GM19438 (cell line): ENCODE measurements at regions not wholly inside any gene's neighbourhood (a gene's known extent, or its start where the extent isn't known, plus 50 kb on each side); places are given as distances from the start of the nearest gene placed in this dataset.
A peak's percentile ranks its signal among the peaks of the same experiment; 100 is the strongest.

Experiments used
- ATAC-seq: cut with Tn5 transposase; IDR thresholded peaks from one replicate; pipeline ENCODE4 v1.9.1; 2021; ENCODE audit warnings: low read depth; ENCODE audit not compliant: unreplicated experiment

DNA sequence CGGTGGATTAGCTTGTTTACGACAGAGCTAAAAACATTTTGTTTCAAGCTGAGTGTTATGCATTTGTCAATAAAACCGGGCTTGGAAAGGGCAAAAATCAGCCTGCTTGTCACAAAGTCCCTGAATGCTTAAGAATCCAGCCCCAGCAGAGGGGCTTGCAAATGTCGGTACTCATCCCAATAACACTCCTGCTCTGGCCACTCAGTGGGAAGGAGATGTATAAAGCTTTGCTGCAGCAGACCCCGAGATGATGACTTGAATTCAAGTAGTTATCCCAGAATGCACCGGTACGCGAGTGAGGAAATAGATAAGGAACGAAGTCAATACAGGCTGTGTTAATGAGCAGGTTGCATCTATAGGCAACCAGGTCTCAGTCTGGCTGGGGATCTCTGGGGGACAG lies 662.3 kb downstream of the CCSER2 start:
- no peak for ATAC-seq

DNA sequence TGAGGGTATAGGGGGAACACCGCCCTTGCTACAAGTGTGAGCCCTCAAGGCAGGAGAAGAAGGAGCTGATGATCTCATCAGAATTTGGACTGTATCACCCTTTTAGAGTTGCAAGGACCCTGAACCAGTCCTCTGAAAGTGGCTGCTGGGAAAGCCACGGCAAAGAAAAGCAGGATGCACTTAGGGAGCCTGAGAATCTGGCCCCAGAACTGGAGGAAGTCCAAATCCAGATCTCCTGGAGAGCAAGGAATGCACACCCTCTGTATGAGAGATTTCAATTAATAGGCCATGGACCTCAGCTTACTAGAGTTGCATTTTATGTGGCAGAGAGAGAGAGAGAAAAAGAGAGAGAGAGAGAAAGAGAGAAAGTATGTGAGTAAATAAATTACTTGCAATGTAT lies 662.9 kb downstream of the CCSER2 start:
- ATAC-seq, result no peak

DNA sequence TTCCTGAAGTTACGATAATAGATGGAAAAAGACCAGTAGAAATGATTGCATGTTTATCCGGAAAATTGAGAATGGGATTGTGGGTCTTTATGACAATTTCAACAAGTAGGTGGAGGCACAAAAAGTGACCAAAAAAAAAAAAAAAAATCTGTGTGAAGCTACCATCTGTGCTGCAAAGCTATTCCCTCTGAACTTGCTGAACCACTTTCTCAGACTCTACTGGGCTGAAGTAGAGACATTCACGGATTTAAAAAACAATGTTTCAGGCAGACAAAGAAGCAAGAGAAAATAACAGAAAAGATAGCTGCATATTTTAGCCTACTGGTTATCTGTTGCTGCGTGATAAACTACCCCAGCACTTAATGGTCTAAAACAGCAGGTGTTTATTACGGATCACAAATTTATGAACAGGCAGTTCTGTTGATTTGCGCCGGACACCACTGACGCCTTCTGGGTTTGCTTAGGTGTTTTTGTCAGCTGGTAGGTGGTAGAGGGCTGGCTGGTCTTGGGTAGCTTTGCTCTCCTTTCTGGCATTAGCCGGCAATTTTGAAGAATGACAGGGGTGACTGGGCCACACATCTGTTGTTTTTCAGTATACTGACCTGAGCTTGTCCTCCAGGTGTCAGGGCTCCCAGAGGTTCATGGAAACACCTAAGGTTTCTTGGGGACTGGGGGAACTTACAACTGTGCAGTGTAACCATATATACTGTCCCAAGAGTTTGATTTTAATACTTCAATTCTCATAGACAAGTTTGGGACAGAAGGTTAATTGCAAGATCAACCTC lies 665.1 kb downstream of the CCSER2 start:
- ATAC-seq, result no peak

DNA sequence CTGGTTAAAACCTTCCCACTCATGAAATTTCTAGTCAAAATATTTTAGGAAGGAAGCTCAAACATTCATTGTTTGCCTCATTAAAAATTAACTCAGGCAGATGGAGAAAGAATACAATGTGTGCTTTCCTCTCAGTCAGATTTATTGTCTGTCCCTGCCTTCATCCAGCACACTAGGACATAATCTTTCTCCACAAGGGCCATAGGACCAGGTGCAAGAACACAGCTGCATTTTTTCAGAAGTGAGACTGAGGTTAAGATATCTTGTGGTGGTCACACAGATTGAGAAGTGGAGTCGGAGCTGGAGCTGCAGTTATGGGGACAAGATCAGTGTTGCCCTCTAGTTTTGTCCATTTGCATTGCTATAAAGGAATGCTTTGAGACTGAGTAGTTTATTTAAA lies 666.3 kb downstream of the CCSER2 start:
- no peak for ATAC-seq

DNA sequence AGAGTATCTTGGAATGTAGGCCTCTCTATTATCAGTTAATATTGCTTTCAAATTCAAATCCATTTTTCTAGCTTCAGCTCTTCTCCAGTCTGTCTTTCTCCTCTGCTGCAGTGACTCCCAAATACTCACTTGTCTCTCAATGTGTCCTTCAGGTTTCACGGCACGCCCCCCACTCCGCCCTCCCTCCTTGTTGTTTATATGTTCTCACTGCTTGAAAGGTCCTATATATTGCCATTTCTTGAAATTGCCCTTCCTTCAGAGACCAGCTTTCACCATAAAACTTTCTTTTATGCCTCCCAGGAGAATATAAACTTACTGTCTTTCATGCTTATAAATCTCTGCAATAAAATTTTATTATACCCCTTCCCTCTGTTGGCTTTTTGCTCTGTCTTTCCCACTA lies 668.2 kb downstream of the CCSER2 start:
- no peak for ATAC-seq

DNA sequence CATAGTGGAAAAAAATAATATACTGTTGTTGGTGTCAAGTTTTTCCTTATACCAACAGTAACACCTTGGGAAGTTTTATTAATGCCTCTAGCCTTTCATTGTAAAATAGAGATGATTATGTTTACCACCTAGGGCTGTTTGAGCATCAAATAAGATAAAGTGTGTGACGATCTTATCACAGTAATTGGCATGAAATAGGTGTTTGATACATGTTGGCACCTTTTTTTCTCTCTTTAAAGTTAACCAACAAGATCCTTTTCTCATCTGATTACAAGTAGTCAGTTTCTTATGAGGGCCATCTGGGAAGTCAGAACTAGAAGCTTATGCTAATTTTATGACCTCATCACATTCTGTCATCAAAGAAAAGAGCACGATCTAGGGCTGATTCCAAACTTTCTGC lies 669.5 kb downstream of the CCSER2 start:
- ATAC-seq, result no peak

DNA sequence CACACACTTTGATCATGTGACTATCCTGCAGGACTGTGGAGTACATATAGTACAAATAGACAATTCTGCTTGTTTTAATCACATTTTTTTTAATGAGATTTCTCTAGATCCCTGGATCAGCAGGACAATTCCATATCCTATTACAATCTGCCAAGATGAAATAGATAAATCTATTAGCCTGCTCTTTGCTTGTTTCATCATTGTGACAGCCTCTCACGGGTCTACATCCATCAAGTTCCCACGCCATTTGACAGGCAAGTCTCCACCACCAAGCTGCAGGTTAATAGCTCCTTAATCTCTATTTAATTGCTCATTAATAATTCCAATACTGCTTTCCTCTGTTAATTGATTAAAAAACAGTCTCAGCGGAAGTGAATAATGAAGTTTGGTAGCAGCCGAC lies 671.5 kb downstream of the CCSER2 start:
- no peak for ATAC-seq

DNA sequence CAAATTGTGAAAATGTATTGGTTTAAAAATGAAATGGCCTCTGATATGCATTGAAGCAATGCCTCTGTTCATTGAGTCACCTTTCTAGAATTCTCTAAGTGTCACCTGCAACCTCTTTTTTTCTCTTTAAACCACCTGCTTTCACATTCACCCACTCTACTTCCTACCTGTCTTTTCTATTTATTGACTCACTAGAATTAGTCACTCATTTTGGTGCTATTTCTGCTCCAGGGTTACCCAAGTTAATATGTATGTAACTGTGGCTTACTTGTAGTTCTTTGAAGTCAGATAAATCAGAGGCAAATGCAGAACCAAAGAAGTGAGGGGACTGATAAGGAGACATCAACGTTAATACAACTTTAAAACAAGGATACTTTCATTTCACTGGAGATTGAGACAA lies 674.7 kb downstream of the CCSER2 start:
- no peak for ATAC-seq

DNA sequence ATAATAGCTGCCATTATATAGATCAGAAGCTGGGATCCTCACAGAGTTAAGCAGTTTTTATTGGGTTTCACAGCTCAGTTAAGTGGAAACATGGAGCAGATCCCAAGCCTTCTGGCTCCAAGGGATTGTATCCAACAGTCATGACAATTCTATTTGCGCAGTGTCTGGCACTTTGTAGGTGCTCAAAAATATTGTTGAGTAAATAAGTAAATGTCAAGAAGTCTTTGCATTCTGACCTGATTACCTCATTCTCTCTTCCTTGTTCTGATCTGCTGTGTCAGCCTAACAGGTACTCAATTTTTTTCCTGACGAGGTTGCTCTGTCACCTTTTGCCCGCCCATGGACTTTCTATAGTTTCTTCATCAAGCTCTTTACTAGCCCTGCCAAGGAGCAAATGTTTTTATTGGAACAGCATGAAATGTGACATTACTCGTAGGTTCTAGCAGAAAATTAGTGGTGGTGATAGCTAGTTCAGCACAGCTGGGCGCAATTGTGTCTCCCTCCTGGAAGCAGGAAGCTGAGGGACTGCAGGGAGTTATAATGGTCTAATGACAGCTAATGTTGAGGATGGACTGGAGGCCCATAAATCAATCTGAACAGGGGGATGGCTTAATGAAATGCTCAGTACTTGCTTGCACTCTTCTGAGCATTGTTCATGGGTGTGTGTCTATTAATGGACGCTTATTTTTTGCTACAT lies 680.2 kb downstream of the CCSER2 start:
- ATAC-seq, result no peak

DNA sequence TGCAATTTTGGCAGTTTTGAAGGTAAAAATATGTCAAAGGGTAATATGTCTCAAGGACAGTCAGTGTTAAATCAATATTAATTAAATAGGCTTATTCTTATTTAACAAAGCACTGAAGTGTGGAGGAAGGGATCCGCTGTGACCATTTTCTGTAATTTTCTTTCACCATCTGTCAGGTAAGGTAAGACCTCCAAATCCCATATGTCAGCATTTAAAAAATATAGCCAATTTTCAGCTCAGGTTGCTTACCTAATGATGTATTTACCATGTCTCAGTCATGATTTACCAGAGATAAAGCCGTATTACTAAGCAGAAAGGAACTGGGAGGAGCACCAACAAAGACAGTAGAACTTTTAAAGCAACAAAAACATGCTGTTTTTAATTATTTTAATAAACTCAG lies 683.9 kb downstream of the CCSER2 start:
- ATAC-seq, result no peak

DNA sequence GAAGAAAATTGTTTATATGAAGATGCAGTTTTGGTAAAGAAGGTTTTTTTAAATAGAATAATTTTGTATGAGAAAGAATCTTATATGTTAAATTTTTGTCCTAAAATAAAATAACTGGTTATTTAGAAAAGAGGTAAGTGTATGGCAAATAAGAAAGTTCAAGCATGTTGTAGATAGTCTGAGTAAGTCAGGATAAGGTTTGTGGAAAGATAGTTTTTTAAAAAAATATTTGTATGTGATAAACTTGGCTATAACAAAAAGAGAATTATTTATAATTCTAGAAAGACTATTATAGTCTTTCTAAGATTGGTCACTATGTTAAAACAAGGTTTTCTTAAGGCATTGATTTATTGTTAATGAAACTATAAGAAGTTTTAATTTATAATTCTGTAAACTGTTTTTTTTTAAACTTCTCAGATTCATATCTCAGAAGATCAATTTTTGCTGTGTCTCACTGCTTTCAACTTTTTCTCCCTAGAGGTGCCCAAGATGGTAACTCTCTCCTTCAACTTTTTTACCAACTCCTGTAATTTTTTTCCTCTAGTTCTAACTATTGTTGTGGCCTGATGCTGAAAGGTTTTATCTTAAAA lies 698.6 kb downstream of the CCSER2 start:
- no peak for ATAC-seq

DNA sequence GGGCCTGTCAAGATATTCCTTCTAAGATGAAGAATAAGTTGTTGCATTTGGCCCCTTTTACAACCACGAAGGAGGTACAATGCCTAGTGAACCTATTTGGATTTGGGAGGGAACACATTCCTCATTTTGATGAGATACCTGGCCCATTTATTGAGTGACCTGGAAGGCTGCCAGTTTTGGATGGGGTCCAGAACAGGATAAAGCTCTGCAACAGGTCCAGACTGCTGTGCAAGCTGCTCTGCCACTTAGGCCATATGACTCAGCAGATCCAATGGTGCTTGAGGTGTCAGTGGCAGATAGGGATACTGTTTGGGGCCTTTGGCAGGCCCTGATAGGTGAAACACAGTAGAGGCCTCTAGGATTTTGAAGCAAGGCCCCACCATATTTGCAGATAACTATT lies 704.6 kb downstream of the CCSER2 start:
- ATAC-seq, result no peak

DNA sequence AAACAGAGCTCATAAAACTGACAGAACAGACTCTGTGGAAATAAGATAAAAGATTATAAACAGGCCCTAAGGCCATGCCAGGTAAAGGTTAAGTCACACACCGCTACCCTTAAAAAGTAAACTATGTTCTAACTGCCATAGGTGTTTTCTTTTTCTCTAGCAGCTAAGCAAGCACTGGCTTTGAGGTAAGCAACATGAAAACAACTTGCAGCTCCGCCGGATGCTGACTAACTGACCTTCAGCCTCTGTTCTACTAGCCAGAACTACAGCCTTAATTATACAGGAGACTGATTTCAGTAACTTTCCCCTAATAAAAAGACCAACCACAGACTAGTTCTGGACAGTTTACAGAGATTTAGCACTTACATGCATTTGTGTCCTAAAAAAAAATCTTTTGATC lies 708.3 kb downstream of the CCSER2 start:
- ATAC-seq, result no peak

DNA sequence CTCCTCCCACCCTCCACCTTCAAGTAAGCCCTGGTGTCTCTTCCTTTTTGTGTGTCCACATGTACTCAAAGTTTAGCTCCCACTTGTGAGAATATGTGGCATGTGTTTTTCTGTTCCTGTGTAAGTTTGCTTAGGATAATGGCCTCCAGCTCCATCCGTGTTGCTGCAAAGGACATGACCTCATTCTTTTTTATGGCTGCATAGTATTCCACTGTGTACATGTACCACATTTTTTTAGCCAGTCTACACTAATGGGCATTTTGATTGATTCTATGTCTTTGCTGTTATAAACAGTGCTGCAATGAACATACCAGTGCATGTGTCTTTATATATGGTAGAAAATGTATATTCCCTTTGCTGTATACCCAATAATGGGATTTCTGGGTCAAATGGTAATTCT lies 710.9 kb downstream of the CCSER2 start:
- no peak for ATAC-seq

DNA sequence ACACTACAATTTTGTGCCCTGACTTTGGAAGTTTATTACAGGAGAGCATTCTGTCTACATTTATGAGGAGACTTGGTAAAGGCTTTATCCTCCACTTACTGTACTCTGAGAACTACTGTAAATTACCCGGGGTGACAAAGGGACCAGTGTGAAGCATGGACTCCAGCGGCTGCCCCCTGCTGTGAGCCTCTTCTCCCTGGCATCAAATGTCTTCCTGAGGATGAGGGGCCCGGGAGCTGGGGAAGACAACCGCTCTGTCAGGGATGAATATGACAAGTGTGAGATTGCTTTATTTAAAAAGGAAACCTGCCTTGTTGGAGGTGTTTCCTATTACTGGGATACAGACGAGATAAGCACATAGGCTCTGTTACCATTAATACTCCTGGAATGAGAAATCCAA lies 714.8 kb downstream of the CCSER2 start:
- ATAC-seq, result no peak

DNA sequence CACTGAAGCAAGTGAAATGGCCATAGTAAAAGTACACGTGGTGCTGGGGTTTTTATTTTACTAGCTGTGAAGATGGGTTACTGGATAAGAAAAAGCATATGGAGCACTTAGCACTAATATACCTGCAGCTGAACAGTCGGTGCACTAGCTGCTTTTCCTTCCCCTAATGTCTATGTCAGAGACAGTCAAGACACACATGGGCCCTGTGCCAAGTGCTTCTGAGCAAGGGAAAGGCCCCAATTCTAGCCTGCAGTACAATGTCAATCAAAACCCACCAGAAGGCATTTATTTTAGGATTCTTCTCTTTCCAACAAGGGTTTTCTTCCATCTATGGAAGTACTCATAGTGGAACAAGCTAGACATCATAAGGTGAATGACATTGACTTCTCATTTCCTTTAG lies 716.7 kb downstream of the CCSER2 start:
- ATAC-seq, result no peak

DNA sequence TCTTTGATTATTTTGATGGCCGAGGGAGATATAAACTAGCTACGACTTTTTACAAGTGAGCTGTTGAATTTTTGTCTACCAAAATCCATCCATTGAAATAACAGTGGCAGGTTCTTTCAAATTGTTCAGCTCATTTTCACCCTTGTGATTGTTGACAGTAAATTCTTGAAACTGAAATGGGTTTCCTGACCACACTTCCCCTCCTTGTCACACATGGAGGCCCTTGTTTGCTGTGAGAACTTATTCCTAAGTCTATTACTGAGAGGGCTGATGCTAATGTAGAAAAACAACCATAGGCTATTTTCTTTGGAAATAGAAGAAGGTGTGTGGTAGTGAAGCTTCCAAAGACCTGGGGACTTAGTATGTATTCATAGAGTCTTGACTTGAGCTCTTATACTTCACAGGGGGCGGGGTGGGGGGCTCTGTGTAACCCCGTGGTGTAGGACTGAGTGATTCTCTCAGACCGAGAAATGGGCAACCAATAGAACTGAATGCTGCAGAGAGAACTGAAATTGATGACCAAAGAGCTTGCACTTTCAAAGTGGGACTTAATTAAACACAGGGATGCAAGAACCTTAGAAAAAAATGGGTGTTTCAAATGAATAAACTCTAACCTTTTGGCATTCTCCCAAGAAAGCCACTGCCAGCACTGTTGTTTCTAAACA lies 718.9 kb downstream of the CCSER2 start:
- peak; percentile 68 for ATAC-seq

DNA sequence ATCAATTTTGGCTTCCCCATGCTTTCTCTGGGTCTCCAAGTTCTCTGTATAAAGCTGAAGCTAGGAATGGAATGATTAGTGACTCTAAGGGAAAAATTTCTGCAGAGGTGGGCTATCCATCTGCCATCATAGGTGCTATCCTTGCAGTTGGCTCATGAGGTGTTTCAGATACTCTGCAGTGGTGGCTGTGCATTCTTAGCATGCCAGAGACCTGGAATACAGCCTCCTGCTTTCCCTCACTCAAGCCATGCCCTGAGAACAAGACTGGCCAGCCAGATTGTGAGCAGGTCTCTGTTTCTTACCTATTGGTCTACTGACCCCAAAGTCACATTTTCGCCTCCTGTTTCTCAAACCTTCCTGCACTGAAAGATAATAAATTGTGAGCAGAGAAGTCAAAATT lies 719.6 kb downstream of the CCSER2 start:
- no peak for ATAC-seq

DNA sequence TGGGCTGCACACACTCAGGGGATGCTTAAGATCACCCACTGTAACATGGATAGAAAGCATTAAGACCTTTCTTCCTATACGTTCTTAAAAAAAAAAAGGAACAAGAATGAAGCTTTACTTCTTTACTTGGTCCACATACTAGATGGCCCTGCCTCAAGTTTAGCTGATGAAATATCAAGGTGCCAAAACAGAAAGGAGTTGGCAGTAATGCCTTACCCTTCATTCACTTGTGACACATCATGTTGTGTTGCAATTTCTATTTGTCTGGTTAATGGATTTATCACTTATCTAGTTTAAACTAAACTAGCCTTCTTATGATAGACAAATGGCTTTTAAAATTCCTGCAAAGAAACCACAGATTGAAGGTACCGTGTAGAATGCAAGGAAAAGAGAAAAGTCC lies 720.3 kb downstream of the CCSER2 start:
- ATAC-seq, result no peak

DNA sequence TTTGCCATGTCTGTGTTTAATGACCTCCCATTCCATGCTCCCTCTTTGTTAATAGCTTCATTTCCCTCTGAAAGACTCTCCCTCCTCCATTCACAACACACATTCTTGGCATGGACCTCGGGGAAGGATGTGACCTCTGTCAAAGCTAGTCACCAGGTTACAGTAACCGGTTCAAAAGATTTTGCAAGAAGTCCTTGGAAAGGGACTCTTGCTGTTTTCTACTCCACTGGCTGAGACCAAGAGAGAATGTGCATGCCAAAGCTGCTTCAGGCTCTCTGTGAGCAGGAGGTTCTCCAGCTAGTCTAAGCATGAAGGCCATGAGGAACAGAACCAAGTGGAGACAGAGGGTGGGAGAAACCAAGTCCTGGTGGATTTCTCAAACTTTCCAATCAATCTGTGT lies 732.6 kb downstream of the CCSER2 start:
- ATAC-seq, result no peak

DNA sequence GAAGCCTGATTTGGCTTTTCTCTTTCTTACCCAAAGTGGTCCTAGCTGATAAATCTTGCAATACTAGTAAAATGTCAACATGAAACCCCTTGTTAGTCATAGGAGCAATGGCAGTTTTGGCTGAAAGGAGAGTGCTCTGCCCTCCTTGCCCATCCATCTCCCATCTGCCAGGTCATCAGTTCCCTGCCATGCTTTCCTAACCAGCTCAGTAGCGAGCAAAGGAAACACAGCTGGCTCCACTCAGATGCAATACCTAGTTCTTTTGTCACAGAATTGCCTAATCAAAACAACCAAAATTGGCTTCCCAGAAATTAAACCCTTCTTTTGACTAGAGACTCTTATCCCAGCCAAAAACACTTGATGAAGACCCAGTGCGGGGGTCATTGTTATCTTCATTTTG lies 733.0 kb downstream of the CCSER2 start:
- ATAC-seq, result no peak
